ENCODE measurements at regions not wholly inside any gene's neighbourhood (a gene's known extent, or its start where the extent isn't known, plus 50 kb on each side); places are given as distances from the start of the nearest gene placed in this dataset.

DNA sequence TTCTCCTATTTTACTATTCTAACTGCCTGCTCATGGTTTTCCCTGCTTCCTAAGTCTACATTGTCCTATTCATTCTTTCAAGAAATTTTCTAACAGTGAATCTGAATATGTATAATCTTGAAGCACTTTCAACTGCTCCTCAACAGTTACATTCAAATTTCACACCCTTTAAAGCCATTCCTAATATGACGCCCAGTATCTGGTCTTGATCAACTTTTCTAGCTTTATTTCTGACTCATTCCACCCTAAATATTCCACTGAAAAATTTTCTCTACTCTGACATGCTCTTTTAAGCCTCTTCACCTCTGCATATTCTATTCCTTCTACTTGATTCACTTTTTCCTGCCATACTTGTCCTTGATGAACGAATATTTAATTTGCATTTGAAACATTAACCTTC lies 1893.9 kb upstream of the PIK3C3 start:
- no peaks in the 10 kb centered on the region for H3K4me1 ChIP-seq (ENCODE audit: control insufficient read depth in 2 of 2, insufficient read depth in 2 of 2, low read length in 1 of 2)
- WGBS, 2 donors, result 69 to 71% methylated on average over 2 of the region's 2 CpGs
- H3K27me3 ChIP-seq (ENCODE audit: control insufficient read depth in 1 of 2, insufficient read depth in 2 of 2, low read length in 2 of 2), result no peaks in the 10 kb centered on the region
- no peak overlapping the region for H3K27ac ChIP-seq (ENCODE audit: low read depth in 2 of 2, low read length in 1 of 2)
- H3K4me3 ChIP-seq (ENCODE audit: low read depth in 1 of 2, low read length in 2 of 2), result no peak overlapping the region
- no peaks in the 10 kb centered on the region for H3K36me3 ChIP-seq (ENCODE audit: control insufficient read depth in 2 of 2, insufficient read depth in 2 of 2, low read length in 1 of 2)
- H3K9me3 ChIP-seq (ENCODE audit: control insufficient read depth in 2 of 2, insufficient read depth in 1 of 2, low read depth in 1 of 2, low read length in 1 of 2), result no peaks in the 10 kb centered on the region

DNA sequence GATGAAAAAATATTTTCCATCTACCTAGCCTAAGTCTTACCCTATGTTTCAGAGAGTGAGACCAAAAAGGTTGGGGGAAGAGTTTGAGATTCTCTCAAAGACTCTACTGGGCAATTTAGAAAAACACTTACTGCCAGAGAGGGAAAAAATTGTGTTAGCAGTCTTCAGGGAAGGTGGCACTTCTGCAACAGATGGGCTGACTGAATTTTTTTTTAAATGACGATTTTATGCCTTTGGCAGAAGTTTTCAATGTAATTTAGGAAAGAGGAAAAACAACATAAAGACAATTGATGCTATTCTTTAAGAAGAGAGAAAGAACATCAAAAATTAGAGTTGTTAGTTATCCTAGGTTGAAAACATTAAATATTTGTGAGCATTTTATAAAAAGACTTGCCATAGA lies 1894.5 kb upstream of the PIK3C3 start:
- no peaks in the 10 kb centered on the region for H3K4me1 ChIP-seq (ENCODE audit: control insufficient read depth in 2 of 2, insufficient read depth in 2 of 2, low read length in 1 of 2)
- 68 to 73% methylated on average over 1 of the region's 1 CpG for WGBS, 2 donors
- H3K4me3 ChIP-seq (ENCODE audit: low read depth in 1 of 2, low read length in 2 of 2), result no peak overlapping the region
- H3K9me3 ChIP-seq (ENCODE audit: control insufficient read depth in 2 of 2, insufficient read depth in 1 of 2, low read depth in 1 of 2, low read length in 1 of 2), result no peaks in the 10 kb centered on the region
- no peaks in the 10 kb centered on the region for H3K27me3 ChIP-seq (ENCODE audit: control insufficient read depth in 1 of 2, insufficient read depth in 2 of 2, low read length in 2 of 2)
- H3K36me3 ChIP-seq (ENCODE audit: control insufficient read depth in 2 of 2, insufficient read depth in 2 of 2, low read length in 1 of 2), result no peaks in the 10 kb centered on the region
- no peak overlapping the region for H3K27ac ChIP-seq (ENCODE audit: low read depth in 2 of 2, low read length in 1 of 2)

DNA sequence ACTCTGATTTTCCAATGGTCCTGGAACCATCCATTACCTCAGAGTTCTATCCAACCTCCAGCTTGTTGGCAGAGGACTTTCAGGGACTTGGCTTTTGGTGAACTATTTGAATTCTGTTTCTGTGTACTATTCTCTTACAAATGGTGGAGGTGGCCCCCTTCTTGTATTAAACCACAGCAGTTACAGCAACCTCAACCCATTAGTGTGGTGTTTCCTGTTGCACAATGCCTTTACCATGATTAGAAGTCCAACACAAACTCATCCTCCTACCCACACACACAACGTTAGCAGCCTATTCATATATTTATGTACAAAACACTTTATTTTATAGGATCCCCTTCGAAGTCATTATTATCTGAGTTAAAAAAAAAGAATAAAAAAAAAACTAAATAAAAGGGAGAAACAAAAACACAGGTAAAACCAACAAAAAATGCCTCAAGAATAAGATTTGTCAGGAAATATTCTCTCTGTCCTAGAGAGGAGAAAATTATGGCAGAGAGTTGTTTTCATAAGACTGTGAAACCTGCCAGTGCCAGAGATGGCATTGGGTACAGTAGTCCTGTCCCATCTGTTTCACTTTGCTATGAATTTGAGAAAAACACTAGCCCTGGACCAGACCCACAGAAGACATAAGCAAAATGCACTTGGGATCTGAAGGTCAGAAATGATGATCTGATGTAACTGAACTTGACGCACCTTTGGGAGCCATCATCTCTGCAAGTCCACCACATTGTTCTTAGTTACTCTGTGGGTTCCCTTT lies 1896.0 kb upstream of the PIK3C3 start:
- no peak overlapping the region for H3K4me3 ChIP-seq (ENCODE audit: low read depth in 1 of 2, low read length in 2 of 2)
- no peak overlapping the region for H3K27ac ChIP-seq (ENCODE audit: low read depth in 2 of 2, low read length in 1 of 2)
- WGBS, 2 donors, result 70 to 82% methylated on average over 3 of the region's 3 CpGs
- H3K27me3 ChIP-seq (ENCODE audit: control insufficient read depth in 1 of 2, insufficient read depth in 2 of 2, low read length in 2 of 2), result no peaks in the 10 kb centered on the region
- no peaks in the 10 kb centered on the region for H3K36me3 ChIP-seq (ENCODE audit: control insufficient read depth in 2 of 2, insufficient read depth in 2 of 2, low read length in 1 of 2)
- H3K4me1 ChIP-seq (ENCODE audit: control insufficient read depth in 2 of 2, insufficient read depth in 2 of 2, low read length in 1 of 2), result no peaks in the 10 kb centered on the region
- H3K9me3 ChIP-seq (ENCODE audit: control insufficient read depth in 2 of 2, insufficient read depth in 1 of 2, low read depth in 1 of 2, low read length in 1 of 2), result no peaks in the 10 kb centered on the region

DNA sequence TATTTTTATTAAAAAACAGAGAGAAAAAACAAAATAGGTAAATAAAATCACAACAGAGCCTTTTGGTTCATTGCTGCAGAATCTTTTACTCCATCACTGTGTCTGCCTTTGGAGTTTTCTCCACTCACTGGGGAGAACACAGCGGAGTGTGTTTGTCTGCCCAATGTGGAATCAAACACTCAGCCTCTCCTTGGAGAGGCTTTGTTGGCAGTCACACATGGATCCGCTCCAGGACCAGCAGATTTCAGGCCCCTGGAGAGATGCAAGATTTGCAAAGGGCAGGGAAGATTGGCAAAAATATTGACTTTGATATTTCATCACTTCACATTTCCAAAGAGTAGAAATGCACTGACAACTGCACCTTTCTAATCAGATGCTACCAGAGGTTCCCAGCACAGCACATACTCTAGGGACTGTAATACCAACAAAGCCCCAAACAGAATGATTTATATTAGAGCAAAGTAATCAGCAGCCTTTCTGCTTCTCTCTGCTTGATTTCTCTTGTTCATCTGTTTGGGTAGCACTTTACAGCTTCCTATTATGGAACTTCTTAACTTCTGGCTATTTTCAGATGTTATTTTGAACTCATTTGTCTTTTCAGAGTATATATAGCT lies 1898.8 kb upstream of the PIK3C3 start:
- Histone ChIP-seq H3K27me3 (ENCODE audit: control insufficient read depth in 1 of 2, insufficient read depth in 2 of 2, low read length in 2 of 2) (no peaks in the 10 kb centered on the region), H3K4me1 (ENCODE audit: control insufficient read depth in 2 of 2, insufficient read depth in 2 of 2, low read length in 1 of 2) (no peaks in the 10 kb centered on the region), H3K36me3 (ENCODE audit: control insufficient read depth in 2 of 2, insufficient read depth in 2 of 2, low read length in 1 of 2) (no peaks in the 10 kb centered on the region), H3K4me3 (ENCODE audit: low read depth in 1 of 2, low read length in 2 of 2) (no peak overlapping the region), H3K9me3 (ENCODE audit: control insufficient read depth in 2 of 2, insufficient read depth in 1 of 2, low read depth in 1 of 2, low read length in 1 of 2) (no peaks in the 10 kb centered on the region), H3K27ac (ENCODE audit: low read depth in 2 of 2, low read length in 1 of 2) (no peak overlapping the region)
- WGBS, 2 donors, result 67 to 71% methylated on average over 2 of the region's 2 CpGs

DNA sequence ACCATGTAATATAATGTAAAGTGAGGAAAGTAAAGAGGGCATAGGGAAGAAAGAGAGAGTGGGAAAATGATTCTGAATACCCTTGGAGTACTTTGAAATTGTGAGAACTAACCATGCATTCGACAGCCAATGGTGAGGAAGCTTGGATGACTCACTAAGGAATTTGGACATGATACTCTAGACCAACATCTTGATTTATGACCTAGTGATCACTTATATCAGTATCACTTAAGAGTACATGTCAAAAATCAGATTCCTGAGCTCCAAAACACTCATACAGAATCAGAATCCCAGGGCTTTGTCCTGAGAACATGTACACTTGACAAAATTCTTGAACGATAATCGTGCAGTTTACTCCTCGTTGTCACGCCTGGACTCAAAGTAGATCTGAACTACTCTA lies 1899.8 kb upstream of the PIK3C3 start:
- Histone ChIP-seq H3K27me3 (ENCODE audit: control insufficient read depth in 1 of 2, insufficient read depth in 2 of 2, low read length in 2 of 2) (no peaks in the 10 kb centered on the region), H3K4me3 (ENCODE audit: low read depth in 1 of 2, low read length in 2 of 2) (no peak overlapping the region), H3K27ac (ENCODE audit: low read depth in 2 of 2, low read length in 1 of 2) (no peak overlapping the region), H3K9me3 (ENCODE audit: control insufficient read depth in 2 of 2, insufficient read depth in 1 of 2, low read depth in 1 of 2, low read length in 1 of 2) (no peaks in the 10 kb centered on the region), H3K36me3 (ENCODE audit: control insufficient read depth in 2 of 2, insufficient read depth in 2 of 2, low read length in 1 of 2) (no peaks in the 10 kb centered on the region), H3K4me1 (ENCODE audit: control insufficient read depth in 2 of 2, insufficient read depth in 2 of 2, low read length in 1 of 2) (no peaks in the 10 kb centered on the region)
- WGBS, 2 donors, result 80 to 85% methylated on average over 5 of the region's 5 CpGs

DNA sequence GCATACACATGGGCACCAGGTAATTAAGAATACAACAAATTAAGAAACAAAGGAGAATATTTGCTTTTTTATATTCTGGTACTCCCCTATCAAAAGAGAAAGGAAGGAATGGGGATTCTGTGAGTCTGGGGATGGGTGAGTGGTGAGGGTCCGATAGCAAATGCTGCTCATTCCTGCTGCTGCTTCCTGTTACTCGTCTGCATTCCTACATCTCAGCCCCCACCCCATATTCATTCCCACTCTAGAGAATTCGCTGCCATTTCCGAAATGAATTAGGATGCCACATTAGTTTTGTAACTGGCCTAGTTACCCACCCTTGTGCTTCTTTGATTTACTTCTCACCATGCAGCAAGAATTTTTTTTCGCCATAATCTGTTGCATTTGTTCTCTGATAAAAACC lies 1905.3 kb upstream of the PIK3C3 start:
- WGBS, 2 donors, result 73 to 83% methylated on average over 5 of the region's 5 CpGs
- no peaks in the 10 kb centered on the region for H3K9me3 ChIP-seq (ENCODE audit: control insufficient read depth in 2 of 2, insufficient read depth in 1 of 2, low read depth in 1 of 2, low read length in 1 of 2)
- H3K27ac ChIP-seq (ENCODE audit: low read depth in 2 of 2, low read length in 1 of 2), result no peak overlapping the region
- no peaks in the 10 kb centered on the region for H3K27me3 ChIP-seq (ENCODE audit: control insufficient read depth in 1 of 2, insufficient read depth in 2 of 2, low read length in 2 of 2)
- H3K4me1 ChIP-seq (ENCODE audit: control insufficient read depth in 2 of 2, insufficient read depth in 2 of 2, low read length in 1 of 2), result no peaks in the 10 kb centered on the region
- H3K36me3 ChIP-seq (ENCODE audit: control insufficient read depth in 2 of 2, insufficient read depth in 2 of 2, low read length in 1 of 2), result no peaks in the 10 kb centered on the region
- no peak overlapping the region for H3K4me3 ChIP-seq (ENCODE audit: low read depth in 1 of 2, low read length in 2 of 2)

DNA sequence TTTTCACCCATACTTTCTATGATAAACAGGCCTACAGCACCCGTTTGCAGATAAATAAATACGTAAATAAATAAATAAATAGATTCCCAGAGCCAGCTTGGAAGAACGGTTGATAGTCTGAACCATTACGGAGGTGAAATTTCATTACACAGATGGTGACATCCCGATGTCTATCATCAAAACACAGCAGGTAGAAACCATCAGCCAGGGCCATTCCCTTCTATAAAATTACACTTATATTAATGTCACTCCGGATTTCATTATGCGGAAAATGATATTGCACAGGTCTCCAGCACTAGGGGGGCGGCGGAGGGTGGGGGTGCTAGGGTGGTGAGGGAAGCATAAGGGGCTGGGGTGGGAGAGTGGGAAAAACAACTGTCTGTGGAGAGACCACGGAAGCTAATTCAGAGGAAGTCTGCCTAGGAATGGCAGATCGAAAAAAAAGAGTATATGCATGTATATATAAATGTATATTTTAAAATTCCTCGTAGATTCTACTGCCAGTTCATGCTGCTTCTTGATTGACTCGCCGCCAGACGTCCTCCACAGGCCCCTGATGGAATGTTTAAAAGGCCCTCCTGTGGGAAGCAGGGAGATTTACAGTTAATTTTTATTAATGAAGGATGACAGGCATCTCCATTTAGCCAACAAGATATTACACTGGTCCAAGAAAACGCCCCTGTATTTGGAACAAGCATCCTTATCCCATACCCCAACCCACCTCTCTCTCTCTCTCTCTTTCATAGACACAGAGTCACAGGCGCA lies 1906.0 kb upstream of the PIK3C3 start:
- Histone ChIP-seq H3K4me3 (ENCODE audit: low read depth in 1 of 2, low read length in 2 of 2) (no peak overlapping the region), H3K4me1 (ENCODE audit: control insufficient read depth in 2 of 2, insufficient read depth in 2 of 2, low read length in 1 of 2) (no peaks in the 10 kb centered on the region), H3K27ac (ENCODE audit: low read depth in 2 of 2, low read length in 1 of 2) (no peak overlapping the region), H3K27me3 (ENCODE audit: control insufficient read depth in 1 of 2, insufficient read depth in 2 of 2, low read length in 2 of 2) (no peaks in the 10 kb centered on the region), H3K9me3 (ENCODE audit: control insufficient read depth in 2 of 2, insufficient read depth in 1 of 2, low read depth in 1 of 2, low read length in 1 of 2) (no peaks in the 10 kb centered on the region), H3K36me3 (ENCODE audit: control insufficient read depth in 2 of 2, insufficient read depth in 2 of 2, low read length in 1 of 2) (no peaks in the 10 kb centered on the region)
- WGBS, 2 donors, result 80 to 89% methylated on average over 17 of the region's 17 CpGs

DNA sequence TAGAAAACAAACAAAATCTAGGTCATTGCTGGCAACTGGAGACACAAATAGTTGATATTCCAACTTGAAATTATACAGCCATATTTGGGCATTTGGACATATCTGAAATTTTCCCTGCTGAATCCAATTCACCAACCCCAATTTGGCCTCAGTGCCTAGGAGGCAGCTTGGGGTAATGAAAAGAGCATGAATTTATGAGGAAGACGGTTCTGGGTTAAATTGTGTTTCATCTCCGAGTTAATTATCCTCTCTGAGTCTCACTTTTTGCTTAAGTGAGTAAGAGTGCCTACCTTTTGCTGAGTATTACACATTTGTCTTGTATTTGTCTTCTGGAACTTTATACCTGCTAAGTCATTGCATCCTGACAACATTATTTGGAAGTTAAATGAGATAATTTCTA lies 1906.8 kb upstream of the PIK3C3 start:
- no peaks in the 10 kb centered on the region for H3K4me1 ChIP-seq (ENCODE audit: control insufficient read depth in 2 of 2, insufficient read depth in 2 of 2, low read length in 1 of 2)
- H3K27me3 ChIP-seq (ENCODE audit: control insufficient read depth in 1 of 2, insufficient read depth in 2 of 2, low read length in 2 of 2), result no peaks in the 10 kb centered on the region
- H3K4me3 ChIP-seq (ENCODE audit: low read depth in 1 of 2, low read length in 2 of 2), result no peak overlapping the region
- WGBS, 2 donors, result 84 to 88% methylated on average over 2 of the region's 2 CpGs
- no peaks in the 10 kb centered on the region for H3K9me3 ChIP-seq (ENCODE audit: control insufficient read depth in 2 of 2, insufficient read depth in 1 of 2, low read depth in 1 of 2, low read length in 1 of 2)
- H3K27ac ChIP-seq (ENCODE audit: low read depth in 2 of 2, low read length in 1 of 2), result no peak overlapping the region
- H3K36me3 ChIP-seq (ENCODE audit: control insufficient read depth in 2 of 2, insufficient read depth in 2 of 2, low read length in 1 of 2), result no peaks in the 10 kb centered on the region

DNA sequence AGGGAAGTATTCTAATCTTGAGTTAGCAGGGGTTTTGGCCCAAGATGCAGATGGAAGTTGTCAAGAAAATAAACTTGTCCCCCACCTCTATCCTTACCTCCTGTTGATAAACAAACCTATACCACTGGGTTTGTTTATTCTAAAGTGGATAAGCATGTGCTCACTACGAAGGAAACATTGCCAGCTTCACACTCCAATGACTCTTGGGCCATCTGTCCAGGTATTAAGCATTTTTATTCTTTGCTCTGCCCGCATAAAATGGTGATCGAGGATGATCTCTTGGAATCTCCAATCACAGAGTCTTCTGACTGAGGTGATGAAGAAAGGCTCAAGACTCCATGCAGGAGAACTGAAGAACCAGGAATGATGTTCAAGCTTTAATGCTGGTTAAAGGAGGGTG lies 1908.4 kb upstream of the PIK3C3 start:
- WGBS, 2 donors, result 85 to 89% methylated on average over 3 of the region's 3 CpGs
- no peaks in the 10 kb centered on the region for H3K27me3 ChIP-seq (ENCODE audit: control insufficient read depth in 1 of 2, insufficient read depth in 2 of 2, low read length in 2 of 2)
- no peaks in the 10 kb centered on the region for H3K9me3 ChIP-seq (ENCODE audit: control insufficient read depth in 2 of 2, insufficient read depth in 1 of 2, low read depth in 1 of 2, low read length in 1 of 2)
- no peak overlapping the region for H3K4me3 ChIP-seq (ENCODE audit: low read depth in 1 of 2, low read length in 2 of 2)
- H3K36me3 ChIP-seq (ENCODE audit: control insufficient read depth in 2 of 2, insufficient read depth in 2 of 2, low read length in 1 of 2), result no peaks in the 10 kb centered on the region
- no peak overlapping the region for H3K27ac ChIP-seq (ENCODE audit: low read depth in 2 of 2, low read length in 1 of 2)
- no peaks in the 10 kb centered on the region for H3K4me1 ChIP-seq (ENCODE audit: control insufficient read depth in 2 of 2, insufficient read depth in 2 of 2, low read length in 1 of 2)

All from esophagus (tissue), 2 donors.